ENCODE measurements at regions not wholly inside any gene's neighbourhood (a gene's known extent, or its start where the extent isn't known, plus 50 kb on each side); places are given as distances from the start of the nearest gene placed in this dataset.

DNA sequence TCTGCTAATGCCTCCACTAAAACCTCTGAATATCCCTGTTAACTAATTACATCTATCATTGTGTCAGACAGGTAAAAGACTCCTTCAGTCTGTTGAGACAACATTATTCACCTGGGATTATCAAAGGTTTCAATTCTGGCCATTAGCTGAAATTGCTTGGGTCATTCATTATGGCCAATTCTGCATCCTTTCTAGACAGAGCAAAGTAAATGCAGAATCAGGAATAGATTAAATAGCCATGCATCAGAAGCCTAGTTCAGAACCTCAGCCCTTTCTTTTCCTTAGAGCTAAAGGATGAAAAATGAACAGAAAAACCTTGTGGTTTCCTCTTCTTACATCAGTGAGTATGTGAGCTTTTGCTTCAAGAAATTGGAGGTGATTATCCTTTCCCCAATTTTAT is 665.4 kb upstream of the CAMK1G start:
- in situ Hi-C loops (cut with MboI; ENCODE audit: low pct_ligation_motif_present in 1 of 4, low pct_unique_long_range_greater_than_20kb in 1 of 4, low sequenced_read_pairs in 3 of 4) (no loop called here), intact Hi-C loops (cut with DNase I; ENCODE audit: low total_unique reads) (no loop called here)
- H3K4me1 ChIP-seq = no peaks in the 10 kb centered on the region
- H3K4me3 ChIP-seq = no peak overlapping the region
- no peak overlapping the region for H3K27ac ChIP-seq
- TF ChIP-seq EP300 (IDR thresholded peaks at IDR 0.05; ENCODE audit: low read depth) (no peak), POLR2A (IDR thresholded peaks at IDR 0.05) (no peak), POLR2AphosphoS5 (IDR thresholded peaks at IDR 0.05) (no peak)
- TF ChIP-seq, protein P1, sequence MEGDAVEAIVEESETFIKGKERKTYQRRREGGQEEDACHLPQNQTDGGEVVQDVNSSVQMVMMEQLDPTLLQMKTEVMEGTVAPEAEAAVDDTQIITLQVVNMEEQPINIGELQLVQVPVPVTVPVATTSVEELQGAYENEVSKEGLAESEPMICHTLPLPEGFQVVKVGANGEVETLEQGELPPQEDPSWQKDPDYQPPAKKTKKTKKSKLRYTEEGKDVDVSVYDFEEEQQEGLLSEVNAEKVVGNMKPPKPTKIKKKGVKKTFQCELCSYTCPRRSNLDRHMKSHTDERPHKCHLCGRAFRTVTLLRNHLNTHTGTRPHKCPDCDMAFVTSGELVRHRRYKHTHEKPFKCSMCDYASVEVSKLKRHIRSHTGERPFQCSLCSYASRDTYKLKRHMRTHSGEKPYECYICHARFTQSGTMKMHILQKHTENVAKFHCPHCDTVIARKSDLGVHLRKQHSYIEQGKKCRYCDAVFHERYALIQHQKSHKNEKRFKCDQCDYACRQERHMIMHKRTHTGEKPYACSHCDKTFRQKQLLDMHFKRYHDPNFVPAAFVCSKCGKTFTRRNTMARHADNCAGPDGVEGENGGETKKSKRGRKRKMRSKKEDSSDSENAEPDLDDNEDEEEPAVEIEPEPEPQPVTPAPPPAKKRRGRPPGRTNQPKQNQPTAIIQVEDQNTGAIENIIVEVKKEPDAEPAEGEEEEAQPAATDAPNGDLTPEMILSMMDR (IDR thresholded peaks at IDR 0.05) = no peak
- no peaks in the 10 kb centered on the region for H3K9me3 ChIP-seq
- H3K36me3 ChIP-seq = no peaks in the 10 kb centered on the region
- no peak for DNase-seq
- no peaks in the 10 kb centered on the region for H3K27me3 ChIP-seq

- H3K4me1 ChIP-seq = no peaks in the 10 kb centered on the region
- DNase-seq = no peak
- in situ Hi-C loops (cut with MboI; ENCODE audit: low pct_ligation_motif_present in 1 of 4, low pct_unique_long_range_greater_than_20kb in 1 of 4, low sequenced_read_pairs in 3 of 4) (no loop called here), intact Hi-C loops (cut with DNase I; ENCODE audit: low total_unique reads) (no loop called here)
- H3K27me3 ChIP-seq = no peaks in the 10 kb centered on the region
- TF ChIP-seq POLR2A (IDR thresholded peaks at IDR 0.05) (no peak), EP300 (IDR thresholded peaks at IDR 0.05; ENCODE audit: low read depth) (no peak), POLR2AphosphoS5 (IDR thresholded peaks at IDR 0.05) (no peak)
- TF ChIP-seq, protein P1 (IDR thresholded peaks at IDR 0.05) = no peak
- WGBS, 2 donors (ENCODE audit: low coverage in 1 of 2) = 65 to 67% methylated on average over 2 of the region's 2 CpGs
- H3K27ac ChIP-seq = no peak overlapping the region
- no peaks in the 10 kb centered on the region for H3K9me3 ChIP-seq
- no peak overlapping the region for H3K4me3 ChIP-seq
- H3K36me3 ChIP-seq = no peaks in the 10 kb centered on the region
Observed at GRCh38 chr1:208919371-208919770, 664.1 kb upstream of the CAMK1G start.

GRCh38 chr1:208921259-208921658 is 662.3 kb upstream of the CAMK1G start:
- Histone ChIP-seq H3K4me3 (no peak overlapping the region), H3K27ac (no peak overlapping the region), H3K4me1 (no peaks in the 10 kb centered on the region), H3K9me3 (no peaks in the 10 kb centered on the region), H3K27me3 (no peaks in the 10 kb centered on the region), H3K36me3 (no peaks in the 10 kb centered on the region)
- intact Hi-C loops (cut with DNase I; ENCODE audit: low total_unique reads) = no loop called here
- in situ Hi-C loops (cut with MboI; ENCODE audit: low pct_ligation_motif_present in 1 of 4, low pct_unique_long_range_greater_than_20kb in 1 of 4, low sequenced_read_pairs in 3 of 4) = no loop called here
- WGBS, 2 donors (ENCODE audit: low coverage in 1 of 2) = 75% methylated on average over 1 of the region's 1 CpG; no CpG with 5 or more reads in 1 of the 2 donors
- no peak for DNase-seq
- TF ChIP-seq POLR2AphosphoS5 (IDR thresholded peaks at IDR 0.05) = no peak
- no peak for TF ChIP-seq POLR2A (IDR thresholded peaks at IDR 0.05)
- TF ChIP-seq EP300 (IDR thresholded peaks at IDR 0.05; ENCODE audit: low read depth) = no peak
- TF ChIP-seq, protein P1 (IDR thresholded peaks at IDR 0.05) = no peak

DNA sequence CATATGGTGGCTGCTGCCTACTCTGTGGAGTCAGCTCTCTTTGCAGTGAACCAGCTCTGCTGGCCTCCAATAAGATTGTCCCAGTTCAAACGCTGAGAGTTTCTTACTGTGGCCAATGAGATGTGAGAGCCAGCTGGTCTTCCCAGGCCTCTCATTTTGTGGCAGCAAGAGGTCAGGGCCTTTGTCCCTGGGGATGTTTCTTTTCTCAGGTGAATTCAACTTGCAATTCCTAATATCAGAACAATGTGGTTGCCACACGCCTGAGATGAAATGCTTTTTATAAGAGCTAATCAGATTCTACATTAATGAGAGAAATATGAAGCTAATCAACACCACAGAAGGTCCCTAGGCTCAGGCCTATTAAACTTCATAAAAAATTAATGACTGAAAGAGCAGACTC is 660.1 kb upstream of the CAMK1G start:
- DNase-seq = no peak
- H3K4me1 ChIP-seq = no peaks in the 10 kb centered on the region
- in situ Hi-C loops (cut with MboI; ENCODE audit: low pct_ligation_motif_present in 1 of 4, low pct_unique_long_range_greater_than_20kb in 1 of 4, low sequenced_read_pairs in 3 of 4) = no loop called here
- H3K27ac ChIP-seq = no peak overlapping the region
- H3K9me3 ChIP-seq = no peaks in the 10 kb centered on the region
- no peaks in the 10 kb centered on the region for H3K27me3 ChIP-seq
- no peaks in the 10 kb centered on the region for H3K36me3 ChIP-seq
- TF ChIP-seq EP300 (IDR thresholded peaks at IDR 0.05; ENCODE audit: low read depth) (no peak), POLR2AphosphoS5 (IDR thresholded peaks at IDR 0.05) (no peak), POLR2A (IDR thresholded peaks at IDR 0.05) (no peak)
- TF ChIP-seq, protein P1 (IDR thresholded peaks at IDR 0.05) = no peak
- WGBS, 2 donors (ENCODE audit: low coverage in 1 of 2) = 74 to 100% methylated on average over 1 to 2 of the region's 2 CpGs
- intact Hi-C loops (cut with DNase I; ENCODE audit: low total_unique reads) = no loop called here
- no peak overlapping the region for H3K4me3 ChIP-seq
